ENCODE measurements at regions not wholly inside any gene's neighbourhood (a gene's known extent, or its start where the extent isn't known, plus 50 kb on each side); places are given as distances from the start of the nearest gene placed in this dataset.
"Not testable (repeated sequence)": the region's sequence is repeated elsewhere in the genome, so short reads cannot be mapped to it uniquely, and the experiment has no call there.

GRCh38 chr3:89017531-89017930, 89.9 kb upstream of the EPHA3 start:
- H3K9me2 ChIP-seq (replicated peaks; ENCODE audit: low read length): no peaks in the 10 kb centered on the region
- H3F3A ChIP-seq (ENCODE audit: low read length, unreplicated experiment): no peaks in the 10 kb centered on the region
- CTCF ChIA-PET: no interaction called here
- no peaks in the 10 kb centered on the region for H3K4me1 ChIP-seq (ENCODE audit: insufficient read depth, low read length)
- no peaks in the 10 kb centered on the region for H4K20me1 ChIP-seq (ENCODE audit: low read length)
- intact Hi-C loops (cut with micrococcal nuclease): no loop called here
- no peak overlapping the region for H3K27ac ChIP-seq (ENCODE audit: low read length)
- H3K4me3 ChIP-seq (ENCODE audit: low read length): no peak overlapping the region
- H2AFZ ChIP-seq (ENCODE audit: low read length): no peak overlapping the region
- no peaks in the 10 kb centered on the region for H3K27me3 ChIP-seq (ENCODE audit: low read length)
- H3K9ac ChIP-seq (ENCODE audit: low read length): no peak overlapping the region
- TF ChIP-seq EZH2phosphoT487 (IDR thresholded peaks at IDR 0.05; ENCODE audit: borderline replicate concordance, low read length): no peak
- TF ChIP-seq EZH2 (IDR thresholded peaks at IDR 0.05; ENCODE audit: low read length, unreplicated experiment): no peak
- H3K36me3 ChIP-seq (ENCODE audit: low read depth, low read length): no peaks in the 10 kb centered on the region
- DNase-seq (no peak), ATAC-seq (no peak)
- no peaks in the 10 kb centered on the region for H3K79me2 ChIP-seq (ENCODE audit: low read length)
- POLR2A ChIA-PET (ENCODE audit: unreplicated experiment): no interaction called here
- no TSS peak for BruUV-seq (replicated peaks)
- H3K9me3 ChIP-seq (ENCODE audit: low read length): no peaks in the 10 kb centered on the region
- H3K4me2 ChIP-seq (ENCODE audit: low read length): no peak overlapping the region

- Histone ChIP-seq H4K20me1 (ENCODE audit: low read length) (no peaks in the 10 kb centered on the region), H3K4me1 (ENCODE audit: insufficient read depth, low read length) (no peaks in the 10 kb centered on the region), H3K4me3 (ENCODE audit: low read length) (no peak overlapping the region), H3K9me3 (ENCODE audit: low read length) (no peaks in the 10 kb centered on the region), H3K4me2 (ENCODE audit: low read length) (peak overlapping the region; percentile 21; the same call in 1 of the 2 replicates), H3K9me2 (replicated peaks; ENCODE audit: low read length) (no peaks in the 10 kb centered on the region), H2AFZ (ENCODE audit: low read length) (no peak overlapping the region), H3K27ac (ENCODE audit: low read length) (no peak overlapping the region), H3K36me3 (ENCODE audit: low read depth, low read length) (no peaks in the 10 kb centered on the region), H3K9ac (ENCODE audit: low read length) (no peak overlapping the region), H3K27me3 (ENCODE audit: low read length) (peaks cover 17% of the 10 kb centered on the region; the same call in 1 of the 2 replicates), H3F3A (ENCODE audit: low read length, unreplicated experiment) (no peaks in the 10 kb centered on the region), H3K79me2 (ENCODE audit: low read length) (no peaks in the 10 kb centered on the region)
- intact Hi-C loops (cut with micrococcal nuclease): no loop called here
- ATAC-seq: no peak; the same call in 1 of the 2 replicates
- peak; percentile 19 for DNase-seq
- TF ChIP-seq EZH2phosphoT487 (IDR thresholded peaks at IDR 0.05; ENCODE audit: borderline replicate concordance, low read length): no peak
- TF ChIP-seq EZH2 (IDR thresholded peaks at IDR 0.05; ENCODE audit: low read length, unreplicated experiment): no peak
- no peak for TF ChIP-seq CTCF (conservative IDR thresholded peaks at IDR 0.05; ENCODE audit: low read depth, low read length)
- POLR2A ChIA-PET (ENCODE audit: unreplicated experiment): no interaction called here
- BruUV-seq (replicated peaks): no TSS peak
- CTCF ChIA-PET: no interaction called here
Observed at GRCh38 chr3:89025185-89025584, 82.2 kb upstream of the EPHA3 start.

GRCh38 chr3:89032346-89033013, 74.9 kb upstream of the EPHA3 start:
- Histone ChIP-seq H2AFZ (ENCODE audit: low read length) (no peak overlapping the region), H3K27me3 (ENCODE audit: low read length) (peaks cover 19% of the 10 kb centered on the region; the same call in 1 of the 2 replicates), H3K9ac (ENCODE audit: low read length) (no peak overlapping the region), H3K4me3 (ENCODE audit: low read length) (no peak overlapping the region), H3K9me2 (replicated peaks; ENCODE audit: low read length) (no peaks in the 10 kb centered on the region), H3K36me3 (ENCODE audit: low read depth, low read length) (no peaks in the 10 kb centered on the region), H3K79me2 (ENCODE audit: low read length) (no peaks in the 10 kb centered on the region), H3K27ac (ENCODE audit: low read length) (no peak overlapping the region), H3K9me3 (ENCODE audit: low read length) (no peaks in the 10 kb centered on the region), H3K4me1 (ENCODE audit: insufficient read depth, low read length) (no peaks in the 10 kb centered on the region), H3K4me2 (ENCODE audit: low read length) (no peak overlapping the region), H3F3A (ENCODE audit: low read length, unreplicated experiment) (no peaks in the 10 kb centered on the region), H4K20me1 (ENCODE audit: low read length) (no peaks in the 10 kb centered on the region)
- DNase-seq (no peak), ATAC-seq (no peak)
- TF ChIP-seq CTCF (conservative IDR thresholded peaks at IDR 0.05; ENCODE audit: low read depth, low read length) (no peak), EZH2phosphoT487 (IDR thresholded peaks at IDR 0.05; ENCODE audit: borderline replicate concordance, low read length) (no peak), EZH2 (IDR thresholded peaks at IDR 0.05; ENCODE audit: low read length, unreplicated experiment) (no peak)
- no TSS peak for BruUV-seq (replicated peaks)
- CTCF ChIA-PET: no interaction called here
- POLR2A ChIA-PET (ENCODE audit: unreplicated experiment): no interaction called here
- intact Hi-C loops (cut with micrococcal nuclease): no loop called here

- H3K4me1 ChIP-seq (ENCODE audit: insufficient read depth, low read length); H3K4me2 ChIP-seq (ENCODE audit: low read length); intact Hi-C loops (cut with micrococcal nuclease); H4K20me1 ChIP-seq (ENCODE audit: low read length); H3K27ac ChIP-seq (ENCODE audit: low read length); POLR2A ChIA-PET (ENCODE audit: unreplicated experiment); DNase-seq; H3K4me3 ChIP-seq (ENCODE audit: low read length); H3K9ac ChIP-seq (ENCODE audit: low read length); H3F3A ChIP-seq (ENCODE audit: low read length, unreplicated experiment); H3K9me3 ChIP-seq (ENCODE audit: low read length); ATAC-seq; H3K36me3 ChIP-seq (ENCODE audit: low read depth, low read length); H3K27me3 ChIP-seq (ENCODE audit: low read length); H2AFZ ChIP-seq (ENCODE audit: low read length); H3K9me2 ChIP-seq (replicated peaks; ENCODE audit: low read length); CTCF ChIA-PET; BruUV-seq (replicated peaks); H3K79me2 ChIP-seq (ENCODE audit: low read length): not testable (repeated sequence)
Observed at GRCh38 chr3:89034723-89035122, 72.7 kb upstream of the EPHA3 start.

Measured in PC-3 (cell line).